Activated T-cell treated with anti-CD3 and anti-CD28 coated beads for 24 hours (primary cell): ENCODE measurements at regions not wholly inside any gene's neighbourhood (a gene's known extent, or its start where the extent isn't known, plus 50 kb on each side); places are given as distances from the start of the nearest gene placed in this dataset.

Experiments used
- DNase-seq: peaks from one replicate; pipeline ENCODE4 v3.0.0-alpha.2; 2020; ENCODE audit warnings: low read depth

DNA sequence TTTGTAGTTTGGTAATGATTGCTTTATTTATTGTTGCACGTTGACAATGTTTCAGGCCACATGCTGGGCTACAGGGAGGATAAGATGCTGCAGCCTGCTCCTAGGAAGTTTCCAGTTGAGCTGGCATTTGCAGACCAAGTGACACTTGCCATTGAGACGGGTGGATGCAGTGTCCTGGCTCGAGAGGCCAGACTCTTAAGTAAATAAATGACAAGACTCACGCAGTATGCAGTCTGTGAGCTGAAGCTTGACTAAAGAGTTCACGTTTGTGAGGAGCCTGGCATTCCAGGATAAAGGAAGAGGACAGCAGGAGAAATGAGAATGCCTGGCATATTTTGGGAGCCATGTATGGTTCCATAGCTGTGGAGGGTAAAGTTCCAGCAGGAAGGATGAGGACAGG is 105.8 kb downstream of the BAMBI start:
- DNase-seq = no peak

DNA sequence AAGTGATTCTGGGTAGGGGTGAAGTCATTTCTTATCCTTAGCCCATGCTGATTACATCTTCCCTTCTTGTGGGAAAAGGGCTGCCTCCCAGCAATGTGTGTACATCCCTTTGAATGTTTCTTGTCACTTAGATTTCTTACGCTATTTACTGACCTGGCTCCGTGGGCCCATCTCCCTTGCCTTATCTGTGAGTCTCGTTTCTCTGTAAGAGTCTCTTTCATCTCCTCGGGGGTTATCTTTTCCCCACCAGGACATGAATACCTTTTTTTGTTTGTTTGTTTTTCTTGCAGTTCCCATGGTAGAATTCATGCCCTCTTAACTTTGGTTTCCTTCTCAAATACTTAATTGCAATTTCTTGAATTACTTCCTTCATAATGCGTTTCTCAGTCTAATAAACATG is 107.7 kb downstream of the BAMBI start:
- DNase-seq = no peak

DNA sequence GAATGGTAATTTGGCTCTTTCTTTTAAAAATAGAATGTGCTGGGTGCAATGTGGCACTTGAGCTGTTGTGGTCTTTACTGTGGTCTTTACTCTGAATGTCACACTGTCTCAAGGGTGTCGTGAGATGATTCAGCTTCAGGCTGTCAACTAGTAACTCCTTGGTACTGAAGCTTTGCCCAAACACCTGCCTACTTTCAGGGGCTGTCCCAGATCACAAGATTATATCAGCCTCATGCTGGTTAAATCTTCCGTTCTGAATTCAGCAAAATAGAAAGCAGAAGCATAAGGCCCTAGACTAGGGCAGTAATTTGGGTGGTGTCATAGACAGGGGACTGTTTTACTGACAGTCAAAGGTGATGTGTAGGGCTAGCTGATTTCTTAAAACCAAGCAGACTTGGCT is 110.9 kb downstream of the BAMBI start:
- DNase-seq = no peak

DNA sequence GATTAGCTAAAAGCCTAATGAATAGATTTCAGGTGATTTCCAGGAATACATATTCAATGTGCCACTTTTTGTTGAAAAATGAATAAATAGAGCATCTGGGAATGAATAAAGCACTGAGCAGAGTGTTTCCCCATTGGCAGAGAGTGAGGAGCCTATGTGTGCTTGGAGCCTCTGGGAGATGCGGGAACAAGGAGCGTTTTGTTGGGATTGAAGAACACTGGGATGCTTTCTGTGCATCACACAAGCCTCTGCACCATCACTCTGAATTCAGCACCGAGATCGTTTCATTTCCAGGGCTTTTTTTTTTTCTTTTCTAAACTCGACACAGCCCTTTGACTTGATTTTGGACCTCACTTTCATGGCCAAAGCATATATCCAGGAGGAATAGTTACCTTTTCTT is 111.4 kb downstream of the BAMBI start:
- no peak for DNase-seq

DNA sequence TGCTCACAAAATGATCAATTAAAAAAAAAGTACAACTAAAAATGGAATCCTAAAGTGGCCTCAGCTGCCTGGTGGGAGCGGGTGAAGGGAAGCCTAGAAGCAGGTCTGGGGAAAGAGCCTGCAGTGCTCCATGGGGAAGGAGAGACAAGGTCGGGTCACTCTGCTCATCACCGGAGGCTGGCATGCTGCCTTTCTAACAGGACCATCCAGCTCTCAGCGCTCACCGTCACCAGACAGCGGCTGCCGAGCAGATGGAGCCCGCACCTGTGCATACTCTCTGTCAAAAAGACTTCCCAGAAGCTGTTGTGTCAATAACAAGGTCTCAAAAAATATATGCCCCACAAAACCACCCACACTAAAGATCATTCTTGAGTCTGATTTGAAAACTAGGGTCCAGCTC is 112.8 kb downstream of the BAMBI start:
- no peak for DNase-seq

DNA sequence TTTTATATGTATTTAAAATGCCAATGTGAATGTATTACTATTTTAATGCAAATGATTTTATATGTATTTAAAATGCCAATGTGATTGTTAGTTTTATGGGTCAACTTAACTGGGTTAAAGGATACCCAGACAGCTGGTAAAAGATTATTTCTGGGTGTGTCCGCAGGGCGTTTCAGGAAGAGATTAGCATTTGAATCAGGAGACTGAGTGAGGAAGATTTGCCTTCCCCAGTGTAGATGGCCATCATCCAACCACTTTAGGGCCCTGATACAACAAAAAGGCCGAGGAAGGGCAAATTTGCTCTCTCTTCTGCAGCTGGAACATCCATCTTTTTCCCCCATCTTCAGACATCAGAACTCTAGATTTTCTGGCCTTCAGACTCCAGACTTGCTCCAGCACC is 116.2 kb downstream of the BAMBI start:
- no peak for DNase-seq

DNA sequence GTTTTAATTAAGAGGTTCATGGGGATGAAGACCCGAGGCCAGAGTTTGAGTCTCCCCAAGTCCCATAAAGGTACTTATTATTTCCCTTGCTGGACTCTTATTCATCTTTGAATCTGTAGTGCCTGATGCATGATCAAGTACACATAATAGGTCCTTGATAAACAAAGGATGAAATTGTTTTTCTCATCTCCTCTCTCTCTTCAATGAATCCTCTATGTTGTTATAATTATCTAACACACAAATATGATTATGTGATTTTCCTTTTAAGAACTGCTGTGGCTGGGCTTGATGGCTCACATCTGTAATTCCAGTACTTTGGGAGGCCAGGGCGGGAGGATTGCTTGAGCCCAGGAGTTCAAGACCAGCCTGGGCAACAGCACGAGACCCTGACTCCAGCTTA is 117.7 kb downstream of the BAMBI start:
- DNase-seq = no peak

DNA sequence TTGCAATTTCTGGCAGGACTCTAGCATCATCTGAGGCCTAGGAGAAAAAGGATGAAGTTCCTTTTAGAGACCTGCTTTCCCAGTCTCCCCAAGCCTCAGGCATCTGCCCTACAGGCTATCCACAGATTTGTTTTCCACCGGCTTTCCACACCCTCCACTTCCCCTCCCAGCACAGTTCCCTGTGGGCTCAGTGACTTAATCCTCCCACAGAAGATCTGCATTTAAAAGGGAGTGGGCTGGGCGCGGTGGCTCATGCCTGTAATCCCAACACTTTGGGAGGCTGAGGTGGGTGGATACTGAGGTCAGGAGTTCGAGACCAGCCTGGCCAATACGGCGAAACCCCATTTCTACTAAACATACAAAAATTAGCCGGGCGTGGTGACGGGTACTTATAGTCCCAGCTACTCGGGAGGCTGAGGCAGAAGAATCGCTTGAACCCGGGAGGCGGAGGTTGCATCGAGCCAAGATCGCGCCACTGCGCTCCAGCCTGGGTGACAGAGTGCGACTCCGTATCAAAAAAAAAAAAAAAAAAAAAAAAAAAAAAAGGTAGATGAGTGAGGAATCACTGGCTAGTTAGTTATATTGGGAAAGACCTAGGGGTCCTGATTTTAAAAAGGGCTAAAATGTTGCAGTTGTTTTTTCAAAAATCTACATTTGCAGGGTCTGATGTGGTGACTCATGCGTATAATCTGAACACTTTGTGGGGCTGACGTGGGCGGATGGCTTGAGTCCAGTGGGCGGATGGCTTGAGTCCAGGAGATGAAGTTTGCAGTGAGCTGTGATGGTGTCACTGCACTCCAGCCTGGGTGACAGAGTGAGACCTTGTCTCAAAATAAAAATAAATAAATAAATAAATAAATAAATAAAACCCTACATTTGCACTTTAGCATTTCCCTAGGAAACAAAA is 119.5 kb downstream of the BAMBI start:
- no peak for DNase-seq

DNA sequence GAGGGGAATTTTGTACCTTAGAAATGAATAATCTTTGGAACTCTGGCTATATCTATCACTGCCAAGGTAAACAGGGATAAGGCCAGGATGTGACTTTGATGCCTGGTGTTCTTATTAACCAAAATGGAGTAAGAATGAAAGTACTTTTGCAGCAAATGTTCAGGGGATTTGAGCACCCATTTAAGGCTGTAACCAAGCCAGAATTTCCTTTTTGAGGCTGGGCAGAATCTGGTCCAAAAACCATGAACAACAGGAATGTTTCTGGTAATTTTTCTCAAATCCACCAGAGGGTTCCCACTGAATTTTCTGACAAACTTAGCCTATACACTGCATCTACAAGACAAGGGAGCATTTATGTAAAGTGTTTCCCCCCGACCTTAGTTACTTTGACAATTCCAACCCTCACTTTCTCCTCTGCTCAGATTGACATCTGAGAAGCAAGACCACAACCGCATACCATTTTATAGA is 120.6 kb downstream of the BAMBI start:
- DNase-seq = no peak

DNA sequence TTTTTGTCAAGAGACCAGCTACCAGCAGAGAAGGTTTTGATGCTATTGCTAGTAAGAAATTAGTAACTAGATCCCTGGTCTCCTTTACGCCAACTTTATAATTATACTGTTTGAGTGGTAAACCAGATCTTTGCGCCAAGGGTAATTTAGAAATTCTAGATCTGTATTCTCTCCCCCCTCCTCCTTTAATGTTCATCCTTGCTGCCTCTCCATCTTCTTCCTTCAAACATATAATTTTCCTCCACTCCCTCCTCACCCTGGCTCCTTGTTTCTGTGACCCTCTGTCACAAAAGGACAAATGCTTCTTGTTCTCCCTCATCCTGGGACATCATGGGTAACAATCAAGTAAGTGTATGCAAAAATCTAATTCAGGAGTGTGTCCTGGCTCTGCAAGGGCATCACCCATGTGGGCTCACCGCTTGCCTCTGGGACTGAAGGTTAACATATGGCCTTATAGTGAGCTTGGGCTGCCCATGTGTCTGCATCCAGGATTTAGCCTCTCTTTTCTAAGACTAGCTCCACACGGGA is 121.2 kb downstream of the BAMBI start:
- no peak for DNase-seq

DNA sequence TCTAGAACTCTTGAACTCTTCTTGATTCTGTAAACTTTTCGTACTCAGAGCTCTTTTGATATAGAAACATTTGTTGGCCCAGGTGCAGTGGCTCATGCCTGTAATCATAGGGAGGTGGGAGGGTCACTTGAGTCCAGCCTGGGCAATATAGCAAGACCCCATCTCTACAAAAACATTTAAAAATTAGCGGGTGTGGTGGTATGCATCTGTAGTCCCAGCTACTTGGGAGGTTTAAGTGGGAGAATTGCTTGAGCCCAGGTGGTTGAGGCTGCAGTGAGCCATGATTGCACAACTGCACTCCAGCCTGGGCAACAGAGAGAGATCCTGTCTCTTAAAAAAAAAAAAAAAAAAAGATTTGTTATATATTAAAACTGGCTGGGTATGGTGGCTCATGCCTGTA is 121.6 kb downstream of the BAMBI start:
- DNase-seq = no peak

DNA sequence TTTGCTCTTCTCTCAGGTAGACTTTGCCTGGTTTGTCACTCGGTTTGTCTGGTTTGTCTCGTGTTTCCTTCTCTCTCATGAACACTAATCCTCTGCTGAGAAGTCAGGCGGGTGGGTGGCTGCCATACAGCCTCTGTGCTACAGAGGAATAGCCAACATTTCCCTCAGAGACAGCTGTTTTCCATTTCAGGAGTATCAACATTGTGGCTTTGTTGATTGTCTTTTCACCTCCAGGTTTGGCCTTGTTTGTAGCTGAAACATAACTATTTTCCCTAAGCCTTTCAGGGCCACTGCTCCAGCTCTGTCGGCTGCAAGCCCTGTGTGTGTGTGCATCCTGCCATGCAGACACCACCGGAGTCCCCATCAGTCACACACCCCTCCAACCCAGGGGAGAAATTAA is 122.8 kb downstream of the BAMBI start:
- no peak for DNase-seq

DNA sequence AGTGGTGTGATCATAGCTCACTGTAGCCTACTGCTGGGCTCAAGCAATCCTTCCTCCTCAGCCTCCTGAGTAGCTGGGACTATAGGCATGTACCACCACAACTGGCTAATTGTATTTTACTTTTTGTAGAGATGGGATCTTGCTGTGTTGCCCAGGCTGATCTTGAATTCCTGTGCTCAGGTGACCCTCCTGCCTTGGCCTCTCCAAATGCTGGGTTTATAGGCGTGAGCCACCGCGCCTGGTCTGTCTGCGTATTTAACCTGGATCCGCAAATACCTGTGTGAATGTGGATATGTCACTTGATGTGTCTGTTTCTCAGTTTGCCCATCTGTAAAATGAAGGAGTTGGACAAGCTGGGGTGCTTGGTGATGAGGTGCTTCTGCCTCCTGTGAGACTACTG is 123.9 kb downstream of the BAMBI start:
- DNase-seq = no peak

DNA sequence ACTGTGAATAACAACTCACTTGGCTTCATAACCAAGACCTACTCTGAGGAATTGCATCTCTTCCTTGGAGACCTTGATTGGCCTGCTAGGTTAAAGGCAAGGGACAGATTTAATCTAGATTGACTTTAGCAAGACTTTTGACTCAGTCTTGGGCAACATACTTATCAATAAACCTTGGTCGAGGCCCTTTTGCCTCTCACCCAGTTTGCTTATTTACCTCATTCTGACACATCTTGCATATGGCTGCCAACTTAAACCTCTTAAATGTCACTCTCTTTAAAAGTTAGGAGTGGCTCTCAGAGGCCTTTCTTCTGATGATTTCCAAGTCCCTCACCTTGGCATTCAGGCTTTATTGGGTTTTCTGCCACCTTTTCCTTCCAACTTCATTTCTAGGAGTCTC is 124.5 kb downstream of the BAMBI start:
- no peak for DNase-seq

DNA sequence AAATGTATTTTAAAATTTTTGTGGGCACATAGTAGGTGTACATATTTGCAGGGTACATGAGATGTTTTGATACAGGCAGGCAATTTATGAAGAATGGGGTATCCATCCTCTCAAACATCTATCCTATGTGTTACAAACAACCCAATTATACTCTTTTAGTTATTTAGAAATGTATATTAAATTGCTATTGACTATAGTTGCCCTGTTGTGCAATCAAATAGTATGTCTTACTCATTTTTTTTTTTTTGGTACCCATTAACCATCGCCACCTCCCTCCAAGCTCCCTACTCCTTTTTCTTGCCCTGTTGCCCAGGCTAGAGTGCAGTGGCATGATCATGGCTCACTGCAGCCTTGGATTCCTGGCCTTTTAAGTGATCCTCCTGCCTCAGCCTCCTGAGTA is 128.1 kb downstream of the BAMBI start:
- no peak for DNase-seq

DNA sequence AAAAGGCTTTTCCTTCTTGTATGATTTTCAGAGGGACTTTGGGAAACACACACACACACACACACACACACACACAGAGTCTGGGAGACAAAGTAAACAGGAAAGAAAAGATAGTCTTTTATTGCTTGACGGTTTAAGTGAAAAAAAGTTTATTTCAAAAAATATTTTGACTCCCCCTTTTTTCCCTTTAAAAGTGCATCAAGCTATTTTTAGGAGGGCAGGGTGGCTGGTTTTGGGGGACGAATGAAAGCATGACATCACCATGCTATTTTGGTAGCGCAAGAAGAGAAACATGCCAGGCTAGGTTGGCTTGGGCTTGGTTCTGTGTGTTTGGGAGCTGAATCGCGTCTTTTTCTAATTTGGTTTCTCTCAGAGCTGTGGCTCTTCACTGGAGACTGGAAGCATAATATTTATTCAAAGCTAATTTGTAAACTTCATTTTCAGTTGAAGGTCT is 129.2 kb downstream of the BAMBI start:
- DNase-seq = no peak

DNA sequence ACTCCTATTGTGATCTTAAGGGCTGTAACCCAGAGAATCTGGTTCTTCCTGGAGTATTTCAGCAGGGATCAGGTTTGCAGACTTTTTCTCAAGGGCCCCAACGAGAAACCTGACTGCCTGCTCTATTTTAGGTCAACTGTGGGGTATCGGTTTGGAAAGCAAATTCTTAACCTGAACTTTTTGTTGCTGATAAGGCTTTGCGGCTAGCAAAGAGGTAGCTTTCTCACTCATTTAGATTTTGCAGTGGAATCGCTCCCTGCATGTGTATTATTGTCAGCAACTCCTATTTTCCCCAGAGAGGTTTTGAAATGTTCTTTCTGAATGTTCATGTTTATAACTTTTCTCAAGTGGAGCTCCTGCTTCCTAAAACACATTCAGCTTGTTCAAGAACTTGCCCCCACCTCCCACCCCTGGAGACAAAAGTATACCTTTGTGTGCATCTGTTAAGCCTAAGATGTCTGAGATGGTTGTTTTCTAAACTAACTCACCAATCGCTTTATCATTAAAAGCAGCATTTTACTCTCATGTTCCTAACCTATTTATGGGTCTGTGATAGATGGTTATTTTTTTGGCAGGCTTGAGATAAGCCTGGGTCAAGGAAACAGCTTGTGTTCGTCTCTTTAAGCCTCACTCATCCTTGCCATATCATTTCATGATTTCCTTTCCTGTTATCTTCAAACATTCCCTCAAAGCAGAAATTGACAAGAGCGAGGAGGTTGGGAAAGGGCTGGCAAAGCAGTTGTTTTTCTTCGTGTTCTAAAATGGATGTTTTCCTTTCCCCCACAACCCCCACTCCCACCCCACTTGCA is 129.8 kb downstream of the BAMBI start:
- no peak for DNase-seq

DNA sequence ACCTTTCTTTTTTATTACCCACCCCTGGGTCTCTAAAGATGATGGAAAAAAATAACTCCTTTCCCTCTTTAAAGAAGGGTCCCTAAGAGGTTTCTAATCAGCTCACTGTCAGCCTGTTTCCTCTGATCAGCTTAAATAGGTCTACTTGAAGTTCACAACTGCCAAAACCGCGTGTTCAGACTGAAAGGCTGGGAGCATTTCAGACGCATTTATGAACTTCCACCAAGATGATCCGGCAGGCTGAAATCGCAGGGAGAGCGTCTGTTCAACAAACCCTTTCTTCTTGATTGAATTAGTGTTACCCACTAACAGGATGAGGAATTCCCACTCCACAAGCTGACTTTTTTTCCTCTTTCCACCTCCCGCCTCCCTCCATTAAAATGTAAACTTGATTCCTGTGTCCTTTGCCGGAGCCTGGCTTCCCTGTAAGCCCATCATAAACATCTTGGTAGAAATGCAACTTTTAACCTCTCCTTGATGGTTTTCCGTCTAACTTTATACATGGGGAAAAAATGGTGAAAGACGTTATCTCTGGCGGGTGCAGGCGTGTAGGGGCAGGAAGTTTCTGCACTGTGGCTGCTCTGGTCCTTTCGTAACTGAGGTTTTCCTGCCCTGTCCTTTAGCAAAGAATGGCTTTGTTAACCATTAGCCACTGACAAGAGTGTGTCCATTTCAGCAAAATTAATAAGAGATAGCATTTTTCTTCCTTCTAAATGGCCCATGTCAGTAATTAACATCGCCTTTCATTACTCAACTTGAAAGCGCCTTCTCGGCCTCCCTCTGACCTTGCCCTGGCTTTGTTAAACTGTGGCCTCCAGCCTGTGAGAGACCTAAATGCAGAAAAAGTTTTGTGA is 130.7 kb downstream of the BAMBI start:
- no peak for DNase-seq

DNA sequence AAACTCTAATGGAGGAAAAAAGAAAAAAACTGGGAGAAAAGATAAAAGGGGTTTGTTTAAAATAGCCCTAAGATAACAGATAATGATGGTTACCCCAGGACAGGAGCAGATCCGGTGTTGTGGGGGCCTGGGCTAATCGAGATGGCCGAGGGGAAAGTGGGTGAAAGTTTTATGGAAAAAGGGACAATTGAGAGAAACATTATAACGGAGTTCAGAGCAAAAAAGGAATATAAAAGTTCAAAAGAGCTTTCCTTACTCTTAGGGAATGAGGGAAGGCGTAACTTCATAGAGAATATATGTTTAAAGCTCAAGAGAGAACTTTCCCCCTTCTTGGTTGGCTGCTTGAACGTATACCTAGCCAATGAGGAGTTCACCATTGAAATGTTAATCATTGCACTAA is 131.4 kb downstream of the BAMBI start:
- no peak for DNase-seq

DNA sequence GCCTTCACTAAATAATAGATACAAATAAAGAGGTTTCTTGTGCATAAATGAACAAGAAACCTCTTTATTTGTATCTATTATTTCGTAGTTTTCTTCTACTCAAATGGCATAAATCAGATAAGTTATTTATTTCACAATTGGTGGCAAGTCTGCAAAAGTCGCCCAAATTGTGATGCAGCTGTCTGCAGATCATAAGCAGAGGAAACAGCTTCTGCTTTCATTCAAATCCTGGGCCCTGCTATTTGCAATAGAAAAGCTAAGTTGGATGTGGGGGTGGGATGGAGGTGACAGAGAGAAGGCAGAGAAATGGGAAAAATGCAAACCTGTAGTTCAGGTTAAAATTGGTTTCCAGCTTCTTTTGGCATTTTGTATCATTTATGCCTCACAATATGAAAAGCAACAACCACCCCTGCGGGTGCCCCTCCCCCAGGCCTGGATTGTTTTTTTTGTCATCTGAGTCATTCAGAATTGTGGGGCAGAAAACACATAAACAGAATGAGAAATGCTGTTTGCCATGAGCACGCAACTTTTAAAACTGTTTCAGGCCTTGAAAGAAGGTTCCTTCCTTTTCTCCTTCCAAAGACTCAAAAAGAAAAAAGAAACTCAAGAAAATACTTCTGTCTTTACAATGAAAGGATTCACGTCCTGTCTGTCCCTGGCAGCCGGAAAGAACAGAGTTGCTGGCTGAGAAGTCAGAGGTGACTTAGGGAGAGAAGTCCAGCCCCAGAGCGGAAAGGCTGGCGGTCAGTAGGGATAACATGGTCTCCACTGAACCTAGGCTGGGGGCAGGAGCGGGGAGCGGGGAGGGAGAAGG is 132.9 kb downstream of the BAMBI start:
- no peak for DNase-seq
